ENCODE measurements at regions not wholly inside any gene's neighbourhood (a gene's known extent, or its start where the extent isn't known, plus 50 kb on each side); places are given as distances from the start of the nearest gene placed in this dataset.

DNA sequence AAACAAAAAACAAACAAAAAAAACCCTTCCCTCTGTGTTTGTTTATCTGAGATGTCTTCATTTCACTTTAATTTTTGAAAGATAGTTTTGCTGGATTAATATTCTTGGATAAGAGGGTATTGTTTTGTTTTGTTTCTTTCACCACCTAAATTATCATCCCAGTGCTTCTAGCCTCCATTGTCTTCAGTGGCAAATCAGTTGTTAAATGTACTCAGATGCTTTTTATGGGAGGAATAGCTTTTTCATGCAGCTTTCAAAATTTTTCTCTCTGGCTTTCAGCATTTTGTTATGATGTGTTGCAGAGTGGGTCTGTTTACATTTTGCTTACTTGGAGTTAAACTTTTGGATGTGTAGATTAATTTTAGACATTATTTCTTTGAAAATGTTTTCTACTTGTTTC, 203.5 kb upstream of the DCC start:
- no peaks in the 10 kb centered on the region for H3K4me1 ChIP-seq (ENCODE audit: control insufficient read depth in 1 of 2, insufficient read depth in 2 of 2, low read length in 2 of 2)
- DNase-seq: no peak
- H3K9ac ChIP-seq (ENCODE audit: insufficient read depth, low read length, poor library complexity, severe bottlenecking): no peak overlapping the region
- H3K4me1 Mint-ChIP-seq: no peaks in the 10 kb centered on the region
- H4K20me1 ChIP-seq (ENCODE audit: insufficient read depth, low read length): no peaks in the 10 kb centered on the region
- H3K27me3 ChIP-seq (ENCODE audit: control insufficient read depth in 2 of 2, insufficient read depth in 2 of 2, low read length in 2 of 2): no peaks in the 10 kb centered on the region
- no peak overlapping the region for H2AFZ ChIP-seq (ENCODE audit: insufficient read depth, low read depth, low read length, poor library complexity, severe bottlenecking)
- no peak overlapping the region for H3K4me2 ChIP-seq (replicated peaks; ENCODE audit: extremely low read depth, low read length, poor library complexity, severe bottlenecking)
- H3K9me3 Mint-ChIP-seq: peaks cover 5 to 20% (median 13%) of the 10 kb centered on the region in 7 donors
- H3K36me3 Mint-ChIP-seq: no peaks in the 10 kb centered on the region
- intact Hi-C loops (cut with micrococcal nuclease): no loop called here
- no peak overlapping the region for H3K4me3 ChIP-seq (replicated peaks in 1 of 3; ENCODE audit: low read depth in 2 of 3, low read length in 3 of 3)
- no peak overlapping the region for H3K27ac Mint-ChIP-seq
- no peaks in the 10 kb centered on the region for H3K79me2 ChIP-seq (ENCODE audit: insufficient read depth, low read length)
- TF ChIP-seq, protein P1, sequence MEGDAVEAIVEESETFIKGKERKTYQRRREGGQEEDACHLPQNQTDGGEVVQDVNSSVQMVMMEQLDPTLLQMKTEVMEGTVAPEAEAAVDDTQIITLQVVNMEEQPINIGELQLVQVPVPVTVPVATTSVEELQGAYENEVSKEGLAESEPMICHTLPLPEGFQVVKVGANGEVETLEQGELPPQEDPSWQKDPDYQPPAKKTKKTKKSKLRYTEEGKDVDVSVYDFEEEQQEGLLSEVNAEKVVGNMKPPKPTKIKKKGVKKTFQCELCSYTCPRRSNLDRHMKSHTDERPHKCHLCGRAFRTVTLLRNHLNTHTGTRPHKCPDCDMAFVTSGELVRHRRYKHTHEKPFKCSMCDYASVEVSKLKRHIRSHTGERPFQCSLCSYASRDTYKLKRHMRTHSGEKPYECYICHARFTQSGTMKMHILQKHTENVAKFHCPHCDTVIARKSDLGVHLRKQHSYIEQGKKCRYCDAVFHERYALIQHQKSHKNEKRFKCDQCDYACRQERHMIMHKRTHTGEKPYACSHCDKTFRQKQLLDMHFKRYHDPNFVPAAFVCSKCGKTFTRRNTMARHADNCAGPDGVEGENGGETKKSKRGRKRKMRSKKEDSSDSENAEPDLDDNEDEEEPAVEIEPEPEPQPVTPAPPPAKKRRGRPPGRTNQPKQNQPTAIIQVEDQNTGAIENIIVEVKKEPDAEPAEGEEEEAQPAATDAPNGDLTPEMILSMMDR (IDR thresholded peaks at IDR 0.05): no peak
- no peaks in the 10 kb centered on the region for H3K36me3 ChIP-seq (replicated peaks in 1 of 2; ENCODE audit: control insufficient read depth in 1 of 2, insufficient read depth in 2 of 2, low read length in 2 of 2)
- H3K9me3 ChIP-seq (replicated peaks in 1 of 2; ENCODE audit: control insufficient read depth in 1 of 2, insufficient read depth in 1 of 2, low read length in 2 of 2): peaks cover 6 to 16% of the 10 kb centered on the region in 2 donors
- H3K4me3 Mint-ChIP-seq: no peak overlapping the region
- no peak overlapping the region for H3K27ac ChIP-seq (ENCODE audit: low read depth in 1 of 2, low read length in 2 of 2)
- H3K27me3 Mint-ChIP-seq (ENCODE audit: low read depth in 3 of 3): peaks cover 0 to 2% (median 0%) of the 10 kb centered on the region in 3 donors

DNA sequence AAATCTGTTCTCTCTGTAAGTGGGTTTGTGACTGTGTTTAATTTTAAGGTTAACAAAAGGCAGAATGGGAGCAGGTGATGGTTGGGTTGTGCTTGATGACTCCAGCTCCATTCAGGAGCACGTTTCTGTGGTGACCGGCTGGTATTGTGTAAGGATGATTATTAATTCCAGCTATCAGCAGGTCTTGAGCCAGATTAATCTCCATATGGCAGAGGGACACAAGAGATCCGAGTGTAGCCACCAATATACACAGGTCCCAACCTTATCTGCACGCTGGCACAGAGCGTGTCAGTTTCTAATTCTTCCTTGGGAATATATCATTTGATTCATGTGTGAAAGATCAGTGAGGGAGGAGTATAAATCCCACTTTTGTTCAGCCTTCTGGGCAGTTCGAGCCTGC, 199.0 kb upstream of the DCC start:
- H3K27me3 Mint-ChIP-seq (ENCODE audit: low read depth in 3 of 3): peaks cover 0 to 2% (median 0%) of the 10 kb centered on the region in 3 donors
- H3K27ac Mint-ChIP-seq: no peak overlapping the region
- Histone ChIP-seq H3K79me2 (ENCODE audit: insufficient read depth, low read length) (no peaks in the 10 kb centered on the region), H3K27ac (ENCODE audit: low read depth in 1 of 2, low read length in 2 of 2) (no peak overlapping the region), H3K4me2 (replicated peaks; ENCODE audit: extremely low read depth, low read length, poor library complexity, severe bottlenecking) (no peak overlapping the region), H2AFZ (ENCODE audit: insufficient read depth, low read depth, low read length, poor library complexity, severe bottlenecking) (no peak overlapping the region), H3K9me3 (replicated peaks in 1 of 2; ENCODE audit: control insufficient read depth in 1 of 2, insufficient read depth in 1 of 2, low read length in 2 of 2) (peaks cover 6 to 10% of the 10 kb centered on the region in 2 donors), H3K27me3 (ENCODE audit: control insufficient read depth in 2 of 2, insufficient read depth in 2 of 2, low read length in 2 of 2) (no peaks in the 10 kb centered on the region), H3K4me1 (ENCODE audit: control insufficient read depth in 1 of 2, insufficient read depth in 2 of 2, low read length in 2 of 2) (no peaks in the 10 kb centered on the region), H3K4me3 (replicated peaks in 1 of 3; ENCODE audit: low read depth in 2 of 3, low read length in 3 of 3) (no peak overlapping the region), H4K20me1 (ENCODE audit: insufficient read depth, low read length) (no peaks in the 10 kb centered on the region), H3K9ac (ENCODE audit: insufficient read depth, low read length, poor library complexity, severe bottlenecking) (no peak overlapping the region), H3K36me3 (replicated peaks in 1 of 2; ENCODE audit: control insufficient read depth in 1 of 2, insufficient read depth in 2 of 2, low read length in 2 of 2) (no peaks in the 10 kb centered on the region)
- peaks cover 2 to 20% (median 10%) of the 10 kb centered on the region in 7 donors for H3K9me3 Mint-ChIP-seq
- intact Hi-C loops (cut with micrococcal nuclease): no loop called here
- DNase-seq: no peak
- no peaks in the 10 kb centered on the region for H3K4me1 Mint-ChIP-seq
- 100% methylated on average over 1 of the region's 6 CpGs for WGBS (ENCODE audit: insufficient coverage)
- H3K36me3 Mint-ChIP-seq: no peaks in the 10 kb centered on the region
- TF ChIP-seq, protein P1 (IDR thresholded peaks at IDR 0.05): no peak
- no peak overlapping the region for H3K4me3 Mint-ChIP-seq

Measured in CD14-positive monocyte (primary cell).